ENCODE measurements at regions not wholly inside any gene's neighbourhood (a gene's known extent, or its start where the extent isn't known, plus 50 kb on each side); places are given as distances from the start of the nearest gene placed in this dataset.

DNA sequence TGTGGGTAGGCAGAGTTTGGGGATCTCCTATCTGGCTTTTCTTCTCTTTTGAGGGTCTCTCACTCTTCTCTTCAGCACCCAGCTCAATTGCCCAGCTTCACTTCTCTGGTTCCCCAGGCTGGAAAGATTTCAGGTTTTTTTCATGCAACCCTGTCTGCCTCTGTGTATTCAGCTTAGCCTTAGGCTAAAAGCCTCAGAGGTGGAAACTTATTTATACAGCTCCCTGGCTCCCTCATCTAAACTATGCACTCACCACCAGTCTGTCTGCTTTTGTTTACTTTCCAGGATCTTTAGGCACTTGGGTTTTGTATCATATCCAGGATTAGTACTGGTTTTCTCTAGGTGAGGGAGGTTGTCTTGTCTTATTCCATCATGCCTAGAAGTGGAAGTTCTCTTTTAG, 540.2 kb upstream of the TRPC7 start:
- Histone ChIP-seq H3K27me3 (replicated peaks in 1 of 2; ENCODE audit: control insufficient read depth in 2 of 2, insufficient read depth in 2 of 2, low read length in 1 of 2) (no peaks in the 10 kb centered on the region), H3K79me2 (ENCODE audit: control insufficient read depth, insufficient read depth, low read length) (no peaks in the 10 kb centered on the region), H3K27ac (ENCODE audit: control insufficient read depth, insufficient read depth) (no peak overlapping the region), H2AFZ (ENCODE audit: control insufficient read depth, low read depth, low read length) (no peak overlapping the region), H3K9me3 (replicated peaks; ENCODE audit: control insufficient read depth, insufficient read depth, low read length) (no peaks in the 10 kb centered on the region), H4K20me1 (ENCODE audit: control insufficient read depth, insufficient read depth) (no peaks in the 10 kb centered on the region), H3K4me1 (ENCODE audit: control insufficient read depth, insufficient read depth, low read length) (no peaks in the 10 kb centered on the region), H3K9ac (ENCODE audit: control insufficient read depth, insufficient read depth, low read length) (no peak overlapping the region), H3K36me3 (ENCODE audit: control insufficient read depth in 2 of 2, insufficient read depth in 2 of 2, low read length in 1 of 2) (no peaks in the 10 kb centered on the region), H3K4me2 (ENCODE audit: control insufficient read depth, insufficient read depth) (no peak overlapping the region), H3K4me3 (no peak overlapping the region)
- ATAC-seq (no peak), DNase-seq (ENCODE audit: low read depth, low spot score) (no peak), FAIRE-seq (no peak)
- BruUV-seq (replicated peaks) = no TSS peak
- TF ChIP-seq STAT3 (IDR thresholded peaks at IDR 0.05; ENCODE audit: low read depth, low read length) (no peak), IKZF2 (IDR thresholded peaks at IDR 0.05) (no peak), EP300 (IDR thresholded peaks at IDR 0.05; ENCODE audit: borderline replicate concordance in 1 of 2, control insufficient read depth in 1 of 2, low read depth in 2 of 2, low read length in 2 of 2) (no peak), MTA3 (IDR thresholded peaks at IDR 0.05; ENCODE audit: borderline replicate concordance, low read length) (no peak), BMI1 (IDR thresholded peaks at IDR 0.05; ENCODE audit: borderline replicate concordance) (no peak)
- TF ChIP-seq, protein P1, sequence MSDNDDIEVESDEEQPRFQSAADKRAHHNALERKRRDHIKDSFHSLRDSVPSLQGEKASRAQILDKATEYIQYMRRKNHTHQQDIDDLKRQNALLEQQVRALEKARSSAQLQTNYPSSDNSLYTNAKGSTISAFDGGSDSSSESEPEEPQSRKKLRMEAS (IDR thresholded peaks at IDR 0.05; ENCODE audit: low read depth, low read length) = no peak
- ChIA-PET POLR2A (no interaction called here), SMC1A (ENCODE audit: uncharacterized antibody, unreplicated experiment) (no interaction called here), CTCF (interaction anchor here (1.2 kb wide), 1 partner anchor 21 kb away, joined by 3 read pairs; no protein-coding TSS in a partner anchor), RAD21 (ENCODE audit: unreplicated experiment) (no interaction called here)
- in situ Hi-C loops (cut with MboI) (no loop called here), intact Hi-C loops (cut with micrococcal nuclease; ENCODE audit: unreplicated experiment) (no loop called here)

DNA sequence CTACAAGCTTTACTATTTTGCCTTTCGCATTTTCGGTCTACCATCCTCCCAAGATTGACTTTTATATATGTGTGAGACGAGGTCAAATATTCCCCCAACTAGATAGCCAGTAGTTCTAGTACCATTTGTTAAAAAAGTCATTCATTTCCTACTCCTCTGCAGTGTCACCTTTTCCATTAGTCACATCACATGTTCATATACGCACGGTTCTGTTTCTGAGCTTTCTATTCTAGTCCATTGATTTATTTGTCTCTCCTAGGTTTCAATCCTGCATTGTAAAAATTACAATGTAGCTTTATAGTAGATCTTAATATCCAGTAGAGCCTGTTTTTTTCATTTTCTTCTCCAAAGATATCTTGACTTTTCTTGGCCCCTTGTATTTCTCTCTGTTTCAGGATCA, 528.7 kb upstream of the TRPC7 start:
- no peaks in the 10 kb centered on the region for H3K4me1 ChIP-seq (ENCODE audit: control insufficient read depth, insufficient read depth, low read length)
- H2AFZ ChIP-seq (ENCODE audit: control insufficient read depth, low read depth, low read length) = no peak overlapping the region
- no peak for ATAC-seq
- in situ Hi-C loops (cut with MboI) = no loop called here
- H3K4me3 ChIP-seq = no peak overlapping the region
- 29% methylated on average over 5 of the region's 5 CpGs for WGBS (ENCODE audit: insufficient coverage, insufficient replicate concordance, low lambda C conversion rate, missing lambda C conversion rate)
- intact Hi-C loops (cut with micrococcal nuclease; ENCODE audit: unreplicated experiment) = no loop called here
- no peak overlapping the region for H3K27ac ChIP-seq (ENCODE audit: control insufficient read depth, insufficient read depth)
- H3K27me3 ChIP-seq (replicated peaks in 1 of 2; ENCODE audit: control insufficient read depth in 2 of 2, insufficient read depth in 2 of 2, low read length in 1 of 2) = no peaks in the 10 kb centered on the region
- no peaks in the 10 kb centered on the region for H3K79me2 ChIP-seq (ENCODE audit: control insufficient read depth, insufficient read depth, low read length)
- ChIA-PET RAD21 (ENCODE audit: unreplicated experiment) (no interaction called here), SMC1A (ENCODE audit: uncharacterized antibody, unreplicated experiment) (no interaction called here), POLR2A (no interaction called here), CTCF (no interaction called here)
- BruUV-seq (replicated peaks) = no TSS peak
- no peak for FAIRE-seq
- no peak overlapping the region for H3K9ac ChIP-seq (ENCODE audit: control insufficient read depth, insufficient read depth, low read length)
- no peak for DNase-seq (ENCODE audit: low read depth, low spot score)
- H4K20me1 ChIP-seq (ENCODE audit: control insufficient read depth, insufficient read depth) = no peaks in the 10 kb centered on the region
- H3K36me3 ChIP-seq (ENCODE audit: control insufficient read depth in 2 of 2, insufficient read depth in 2 of 2, low read length in 1 of 2) = no peaks in the 10 kb centered on the region
- no peak overlapping the region for H3K4me2 ChIP-seq (ENCODE audit: control insufficient read depth, insufficient read depth)
- no peaks in the 10 kb centered on the region for H3K9me3 ChIP-seq (replicated peaks; ENCODE audit: control insufficient read depth, insufficient read depth, low read length)
- TF ChIP-seq, protein P2, sequence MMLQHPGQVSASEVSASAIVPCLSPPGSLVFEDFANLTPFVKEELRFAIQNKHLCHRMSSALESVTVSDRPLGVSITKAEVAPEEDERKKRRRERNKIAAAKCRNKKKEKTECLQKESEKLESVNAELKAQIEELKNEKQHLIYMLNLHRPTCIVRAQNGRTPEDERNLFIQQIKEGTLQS (IDR thresholded peaks at IDR 0.05; ENCODE audit: borderline replicate concordance, extremely low read depth, low read depth, low read length) = no peak
- TF ChIP-seq, protein P3, sequence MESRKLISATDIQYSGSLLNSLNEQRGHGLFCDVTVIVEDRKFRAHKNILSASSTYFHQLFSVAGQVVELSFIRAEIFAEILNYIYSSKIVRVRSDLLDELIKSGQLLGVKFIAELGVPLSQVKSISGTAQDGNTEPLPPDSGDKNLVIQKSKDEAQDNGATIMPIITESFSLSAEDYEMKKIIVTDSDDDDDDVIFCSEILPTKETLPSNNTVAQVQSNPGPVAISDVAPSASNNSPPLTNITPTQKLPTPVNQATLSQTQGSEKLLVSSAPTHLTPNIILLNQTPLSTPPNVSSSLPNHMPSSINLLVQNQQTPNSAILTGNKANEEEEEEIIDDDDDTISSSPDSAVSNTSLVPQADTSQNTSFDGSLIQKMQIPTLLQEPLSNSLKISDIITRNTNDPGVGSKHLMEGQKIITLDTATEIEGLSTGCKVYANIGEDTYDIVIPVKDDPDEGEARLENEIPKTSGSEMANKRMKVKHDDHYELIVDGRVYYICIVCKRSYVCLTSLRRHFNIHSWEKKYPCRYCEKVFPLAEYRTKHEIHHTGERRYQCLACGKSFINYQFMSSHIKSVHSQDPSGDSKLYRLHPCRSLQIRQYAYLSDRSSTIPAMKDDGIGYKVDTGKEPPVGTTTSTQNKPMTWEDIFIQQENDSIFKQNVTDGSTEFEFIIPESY (IDR thresholded peaks at IDR 0.05) = no peak
- TF ChIP-seq CHD1 (IDR thresholded peaks at IDR 0.05; ENCODE audit: low read depth, low read length) (no peak), STAT1 (conservative IDR thresholded peaks at IDR 0.05) (no peak), YBX1 (IDR thresholded peaks at IDR 0.05) (no peak), RELA (IDR thresholded peaks at IDR 0.05; ENCODE audit: borderline replicate concordance, partially characterized antibody) (no peak), MTA3 (IDR thresholded peaks at IDR 0.05; ENCODE audit: borderline replicate concordance, low read length) (no peak)
- TF ChIP-seq, protein P4, sequence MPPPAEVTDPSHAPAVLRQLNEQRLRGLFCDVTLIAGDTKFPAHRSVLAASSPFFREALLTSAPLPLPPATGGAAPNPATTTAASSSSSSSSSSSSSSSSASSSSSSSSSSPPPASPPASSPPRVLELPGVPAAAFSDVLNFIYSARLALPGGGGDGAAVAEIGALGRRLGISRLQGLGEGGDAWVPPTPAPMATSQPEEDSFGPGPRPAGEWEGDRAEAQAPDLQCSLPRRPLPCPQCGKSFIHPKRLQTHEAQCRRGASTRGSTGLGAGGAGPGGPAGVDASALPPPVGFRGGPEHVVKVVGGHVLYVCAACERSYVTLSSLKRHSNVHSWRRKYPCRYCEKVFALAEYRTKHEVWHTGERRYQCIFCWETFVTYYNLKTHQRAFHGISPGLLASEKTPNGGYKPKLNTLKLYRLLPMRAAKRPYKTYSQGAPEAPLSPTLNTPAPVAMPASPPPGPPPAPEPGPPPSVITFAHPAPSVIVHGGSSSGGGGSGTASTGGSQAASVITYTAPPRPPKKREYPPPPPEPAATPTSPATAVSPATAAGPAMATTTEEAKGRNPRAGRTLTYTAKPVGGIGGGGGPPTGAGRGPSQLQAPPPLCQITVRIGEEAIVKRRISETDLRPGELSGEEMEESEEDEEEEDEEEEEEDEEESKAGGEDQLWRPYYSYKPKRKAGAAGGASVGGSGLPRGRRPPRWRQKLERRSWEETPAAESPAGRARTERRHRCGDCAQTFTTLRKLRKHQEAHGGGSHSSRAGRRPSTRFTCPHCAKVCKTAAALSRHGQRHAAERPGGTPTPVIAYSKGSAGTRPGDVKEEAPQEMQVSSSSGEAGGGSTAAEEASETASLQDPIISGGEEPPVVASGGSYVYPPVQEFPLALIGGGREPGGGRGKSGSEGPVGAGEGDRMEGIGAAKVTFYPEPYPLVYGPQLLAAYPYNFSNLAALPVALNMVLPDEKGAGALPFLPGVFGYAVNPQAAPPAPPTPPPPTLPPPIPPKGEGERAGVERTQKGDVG (CRISPR knock-in tag; IDR thresholded peaks at IDR 0.05) = no peak

Data from GM12878 (cell line).